GM19043 (cell line): ENCODE measurements at regions not wholly inside any gene's neighbourhood (a gene's known extent, or its start where the extent isn't known, plus 50 kb on each side); places are given as distances from the start of the nearest gene placed in this dataset.

ENCODE experiments used
- ATAC-seq: cut with Tn5 transposase; IDR thresholded peaks from one replicate; pipeline ENCODE4 v1.9.1; 2021; ENCODE audit warnings: low read depth; ENCODE audit not compliant: unreplicated experiment

DNA sequence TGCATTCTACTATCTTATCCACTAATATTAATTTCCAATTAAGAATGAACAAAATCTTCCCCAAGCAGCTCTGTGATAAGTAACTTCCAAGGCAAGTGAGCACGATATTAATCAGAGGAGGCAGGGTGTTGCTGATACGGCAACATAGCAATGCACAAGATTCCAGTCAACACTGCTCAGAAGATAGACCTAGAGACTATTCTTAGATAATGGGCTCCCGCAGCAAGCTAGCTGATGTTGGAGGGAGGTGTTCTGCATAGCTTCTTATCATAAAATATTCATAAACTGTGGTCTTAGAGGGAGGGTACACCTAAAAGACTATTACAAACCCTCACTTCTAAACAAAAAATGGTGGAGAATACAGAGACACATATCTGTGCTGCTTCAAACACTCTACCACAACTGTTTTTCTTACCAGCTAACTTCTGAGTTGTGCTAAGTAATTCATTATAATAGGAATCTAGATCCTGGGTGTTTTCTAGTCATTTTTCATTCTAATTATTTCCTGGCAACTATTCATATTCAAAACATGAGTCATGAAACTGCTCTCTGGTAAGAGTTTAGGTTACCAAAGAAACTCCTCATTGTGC is 382.0 kb upstream of the SOX14 start:
- ATAC-seq = no peak

DNA sequence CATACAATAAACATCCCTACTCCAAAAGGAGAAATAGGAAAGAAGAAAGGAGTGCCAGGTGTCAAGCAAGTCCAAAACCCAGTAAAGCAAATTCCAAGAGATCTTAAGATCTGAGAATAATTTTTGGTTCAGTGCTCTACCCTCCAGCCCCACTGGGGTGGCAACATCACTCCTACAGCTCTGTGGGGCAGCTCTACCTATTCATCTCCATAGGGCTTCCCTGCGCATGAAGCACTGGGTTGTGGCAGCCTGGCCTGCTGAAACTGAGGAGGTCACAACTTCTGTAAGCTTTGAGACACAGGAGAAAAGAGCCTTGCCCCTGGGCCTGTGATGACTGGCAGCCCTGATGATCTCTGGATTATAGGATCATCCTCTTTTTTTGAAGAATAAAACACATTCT is 378.2 kb upstream of the SOX14 start:
- ATAC-seq = no peak

DNA sequence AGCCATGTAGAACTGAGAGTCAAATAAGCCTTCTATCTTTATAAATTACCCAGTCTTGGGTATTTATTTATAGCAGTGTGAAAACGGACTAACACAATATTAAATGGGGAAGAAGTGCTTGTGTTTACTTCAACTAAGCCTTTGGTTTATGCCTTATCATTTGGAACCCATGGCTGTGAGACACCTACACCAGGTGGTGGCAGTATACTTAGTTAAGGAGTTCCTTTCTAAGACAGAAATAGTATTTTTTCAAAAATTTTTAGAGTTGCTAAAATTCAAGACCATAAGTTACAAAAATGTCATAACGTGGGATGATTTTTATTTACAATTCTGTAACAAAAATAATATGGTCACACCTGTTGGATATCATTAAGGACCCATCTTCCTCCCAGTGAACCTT is 354.5 kb upstream of the SOX14 start:
- no peak for ATAC-seq

DNA sequence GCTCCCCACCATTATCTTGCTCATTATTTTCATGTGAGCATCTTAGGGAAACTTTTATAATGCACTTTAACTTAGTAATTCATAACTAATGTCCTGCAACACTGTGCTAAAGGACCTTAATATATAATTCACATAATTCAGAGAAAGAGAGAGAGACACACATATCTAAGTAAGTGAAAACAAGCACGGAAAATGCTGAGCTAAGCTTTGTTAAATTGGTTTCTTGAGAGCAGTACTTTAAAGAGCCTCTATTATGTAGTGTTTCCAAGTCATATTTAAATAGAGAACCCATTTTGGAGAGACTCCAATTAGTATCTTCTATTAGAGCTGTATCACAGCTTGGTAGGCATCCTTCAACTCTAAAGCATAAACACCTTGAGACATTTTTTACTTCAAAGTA is 354.1 kb upstream of the SOX14 start:
- ATAC-seq = no peak

DNA sequence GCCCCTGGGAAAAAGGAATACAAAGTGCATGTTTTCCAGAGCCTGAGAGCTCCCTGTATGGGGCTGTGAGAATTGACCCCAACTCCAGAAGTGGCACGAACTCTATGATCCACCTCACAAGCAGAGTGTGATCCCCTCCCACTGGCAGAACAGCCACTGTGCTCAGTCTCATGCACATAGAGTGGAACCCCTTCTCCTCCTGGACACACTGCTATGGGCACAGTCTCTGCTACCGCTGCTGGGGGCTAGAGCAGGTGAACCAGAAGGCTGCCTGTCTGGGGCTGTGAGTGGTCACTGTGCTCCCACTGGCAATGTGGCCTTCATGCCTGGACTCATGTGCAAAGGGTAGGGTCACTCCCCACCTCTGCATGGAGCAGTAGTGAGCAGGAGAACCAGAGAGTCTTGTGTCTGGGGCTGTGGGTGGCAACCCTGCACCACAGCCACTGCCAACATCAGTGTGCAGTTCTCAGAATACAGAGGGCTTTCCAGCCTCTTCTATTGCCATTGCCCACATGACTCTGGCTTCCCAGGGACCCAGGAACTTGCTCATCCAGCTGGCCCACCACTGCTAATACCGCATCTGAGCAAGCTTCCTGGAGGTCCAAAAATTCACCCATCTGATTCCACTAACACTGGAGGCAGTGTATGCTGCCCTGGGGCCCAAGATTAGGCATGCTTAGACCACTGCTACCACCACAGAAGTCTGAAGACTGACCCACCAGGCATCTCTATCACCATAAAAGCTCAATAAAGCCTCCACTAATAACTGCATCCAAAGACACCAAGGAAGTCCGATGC is 343.7 kb upstream of the SOX14 start:
- ATAC-seq = no peak

DNA sequence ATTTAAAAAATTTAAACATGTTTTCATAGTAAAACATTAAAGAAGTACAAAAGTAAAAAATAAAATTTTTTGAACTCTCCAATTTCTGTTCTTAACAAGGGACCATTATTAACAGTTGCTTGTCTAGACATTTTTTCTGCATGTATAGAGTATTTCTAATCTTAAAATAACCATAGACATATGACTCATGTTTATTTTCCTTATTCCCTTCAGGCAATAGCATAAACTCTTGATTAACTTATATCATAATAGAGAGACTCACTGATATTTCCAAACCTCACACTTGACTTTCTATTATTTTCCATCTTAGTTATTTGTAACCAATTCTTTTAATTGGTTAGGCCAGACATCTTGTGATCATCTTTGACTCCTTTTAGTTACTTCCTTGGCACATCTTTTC is 325.6 kb upstream of the SOX14 start:
- no peak for ATAC-seq

DNA sequence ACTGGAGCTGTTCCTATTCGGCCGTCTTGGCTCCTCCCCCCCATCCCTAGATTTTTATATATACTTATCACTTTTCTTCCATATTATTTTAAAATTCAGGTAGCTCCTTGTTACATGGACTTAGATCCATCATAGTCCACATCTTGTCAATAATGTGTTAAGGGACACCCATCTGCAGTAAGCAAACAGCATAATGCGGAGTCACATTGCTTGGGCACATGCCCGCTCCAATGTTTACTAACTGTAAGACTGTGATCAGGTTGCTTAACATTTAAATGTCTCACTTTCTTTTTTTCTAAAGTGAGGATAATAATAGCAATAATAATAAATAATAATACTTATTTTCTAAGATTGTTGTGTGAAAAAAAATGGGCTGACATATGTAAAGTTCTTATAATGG is 303.2 kb upstream of the SOX14 start:
- no peak for ATAC-seq

DNA sequence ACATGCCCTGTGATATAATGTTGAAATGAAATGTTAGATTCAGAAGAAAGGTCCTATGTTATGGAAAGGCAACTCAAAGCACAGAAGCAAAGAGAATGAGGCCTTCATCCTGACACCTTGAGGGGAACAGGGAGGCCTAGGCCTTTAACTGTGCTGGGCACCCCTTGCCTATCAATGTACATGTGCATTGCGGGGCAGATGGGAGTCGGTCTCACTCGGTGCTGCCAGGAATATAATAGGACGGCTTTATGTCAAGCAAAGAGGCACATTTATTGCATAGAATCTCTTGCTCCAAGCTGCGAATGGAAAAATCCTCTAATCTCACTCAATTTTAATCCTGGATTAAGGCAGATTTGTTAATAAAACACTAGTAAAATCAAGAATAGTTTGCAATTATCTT is 301.0 kb upstream of the SOX14 start:
- ATAC-seq = no peak

DNA sequence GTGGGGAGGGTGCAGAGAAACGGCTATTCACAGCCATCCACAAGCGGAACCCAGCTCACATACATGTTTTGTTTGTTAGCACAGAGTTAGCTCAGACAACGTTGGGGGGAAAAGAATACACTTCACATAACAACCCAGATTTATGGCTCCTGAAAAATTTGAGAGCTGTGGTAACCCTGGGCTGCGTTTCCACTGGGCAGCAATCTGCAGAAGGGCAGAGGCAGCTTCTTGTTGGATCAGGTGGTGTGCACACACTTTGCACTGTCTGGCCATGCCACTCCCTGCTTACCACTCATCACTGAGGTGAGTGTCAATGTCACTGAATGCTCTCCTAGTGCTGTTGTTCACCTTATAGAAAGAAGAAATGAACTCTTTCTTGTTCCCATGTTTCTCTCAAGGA is 299.8 kb upstream of the SOX14 start:
- no peak for ATAC-seq

DNA sequence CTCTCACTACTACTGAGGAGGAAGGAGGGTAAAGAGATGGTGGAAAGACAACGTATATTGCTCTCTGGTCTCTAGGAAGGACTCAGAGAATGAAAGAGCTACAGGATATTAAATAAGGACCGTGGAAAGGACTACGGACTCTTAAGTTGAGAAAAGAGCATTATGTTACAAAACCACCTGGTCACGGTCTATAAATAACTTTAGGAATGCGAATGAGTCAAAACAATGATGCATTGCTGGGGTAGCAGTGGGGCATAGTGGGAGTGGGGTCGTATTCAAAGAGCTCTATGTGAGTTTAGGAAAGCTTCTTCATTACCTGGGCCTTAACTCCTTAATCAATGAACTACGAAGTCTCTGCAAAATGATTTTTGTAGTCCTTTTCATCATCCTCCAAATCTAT is 295.7 kb upstream of the SOX14 start:
- ATAC-seq = no peak

DNA sequence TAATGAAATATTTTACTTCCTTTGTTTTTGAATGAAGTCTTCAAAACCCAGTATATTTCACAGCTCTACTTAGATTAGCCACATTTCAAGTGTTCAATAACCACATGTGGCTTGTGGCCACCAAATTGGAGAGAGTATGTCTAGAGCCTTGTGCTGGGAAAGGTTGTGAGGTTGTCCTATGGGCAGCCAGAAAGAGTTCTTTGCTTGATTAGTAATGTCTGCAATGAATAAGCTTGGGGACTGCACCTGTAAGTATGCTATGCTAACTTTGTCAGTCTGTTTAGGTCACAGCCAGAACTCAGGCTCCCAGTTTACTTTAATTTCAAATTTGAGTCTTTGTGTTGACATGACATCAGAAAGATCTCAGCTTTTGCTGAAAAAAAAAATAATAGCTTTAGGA is 294.9 kb upstream of the SOX14 start:
- ATAC-seq = no peak

DNA sequence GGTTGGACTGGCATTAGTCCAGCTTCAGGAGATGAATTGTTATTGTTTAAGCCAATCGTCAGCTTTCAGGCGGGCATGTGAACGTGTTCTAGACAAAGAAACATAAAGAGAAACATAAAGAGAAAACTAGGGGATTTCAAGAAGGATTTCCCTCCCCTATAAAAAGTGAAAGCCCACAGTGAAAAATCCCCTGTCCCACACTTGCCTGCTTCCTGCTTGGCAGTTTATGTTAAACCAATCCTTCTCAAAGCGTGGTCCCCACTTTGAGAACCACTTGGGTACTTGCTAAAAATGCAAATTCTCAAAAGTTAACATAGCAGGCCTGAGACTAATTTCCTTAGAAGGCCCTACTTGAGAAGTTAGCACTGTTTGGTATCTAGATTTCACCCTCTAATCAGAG is 293.0 kb upstream of the SOX14 start:
- ATAC-seq = no peak

DNA sequence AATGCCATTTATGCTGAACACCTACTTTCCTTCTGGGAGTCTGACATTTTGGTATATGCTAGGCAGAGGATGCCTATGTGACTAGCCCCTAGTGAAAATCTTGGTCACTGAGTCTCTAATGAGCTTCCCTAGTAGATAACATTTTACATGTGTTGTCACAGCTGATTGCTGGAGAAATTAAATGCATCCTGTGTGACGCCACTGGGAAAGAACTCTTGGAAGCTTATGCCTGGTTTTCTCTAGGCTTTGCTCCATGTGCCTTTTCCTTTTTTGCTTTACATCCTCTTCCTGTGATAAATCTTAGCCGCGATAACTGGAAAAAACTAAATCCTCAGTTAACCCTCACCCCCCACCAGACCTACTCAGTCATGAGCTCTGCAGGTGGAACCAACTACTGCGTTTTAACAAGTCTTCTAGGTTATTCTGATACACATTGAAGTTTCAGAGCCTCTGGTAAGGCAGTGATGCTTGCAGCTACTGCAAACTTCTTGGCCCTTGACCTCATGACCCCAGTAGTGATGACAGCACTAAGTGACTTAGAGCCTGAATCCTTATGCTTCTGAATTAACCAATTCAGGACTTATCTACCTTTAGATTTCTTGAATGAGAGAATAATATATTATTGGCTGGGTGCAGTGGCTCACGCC is 292.4 kb upstream of the SOX14 start:
- ATAC-seq = no peak

DNA sequence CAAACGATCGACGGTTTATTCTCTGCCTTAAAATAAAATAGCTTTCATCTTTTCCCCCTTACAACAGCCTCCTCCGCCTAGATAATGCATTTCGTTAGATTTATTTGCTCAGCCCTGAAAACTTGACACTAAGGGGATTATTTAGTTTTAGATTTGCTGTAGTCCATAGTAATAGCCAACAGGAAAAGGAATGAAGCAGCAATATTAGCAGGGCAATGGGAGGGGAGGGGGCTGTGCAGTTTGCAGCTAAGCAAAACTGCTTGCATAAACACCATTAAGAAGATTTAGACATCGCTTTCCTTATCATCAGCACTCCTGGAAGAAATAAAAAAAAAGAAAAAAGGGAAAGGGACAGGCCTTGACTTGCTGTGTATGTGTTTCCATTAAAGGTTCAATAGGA is 286.5 kb upstream of the SOX14 start:
- no peak for ATAC-seq

DNA sequence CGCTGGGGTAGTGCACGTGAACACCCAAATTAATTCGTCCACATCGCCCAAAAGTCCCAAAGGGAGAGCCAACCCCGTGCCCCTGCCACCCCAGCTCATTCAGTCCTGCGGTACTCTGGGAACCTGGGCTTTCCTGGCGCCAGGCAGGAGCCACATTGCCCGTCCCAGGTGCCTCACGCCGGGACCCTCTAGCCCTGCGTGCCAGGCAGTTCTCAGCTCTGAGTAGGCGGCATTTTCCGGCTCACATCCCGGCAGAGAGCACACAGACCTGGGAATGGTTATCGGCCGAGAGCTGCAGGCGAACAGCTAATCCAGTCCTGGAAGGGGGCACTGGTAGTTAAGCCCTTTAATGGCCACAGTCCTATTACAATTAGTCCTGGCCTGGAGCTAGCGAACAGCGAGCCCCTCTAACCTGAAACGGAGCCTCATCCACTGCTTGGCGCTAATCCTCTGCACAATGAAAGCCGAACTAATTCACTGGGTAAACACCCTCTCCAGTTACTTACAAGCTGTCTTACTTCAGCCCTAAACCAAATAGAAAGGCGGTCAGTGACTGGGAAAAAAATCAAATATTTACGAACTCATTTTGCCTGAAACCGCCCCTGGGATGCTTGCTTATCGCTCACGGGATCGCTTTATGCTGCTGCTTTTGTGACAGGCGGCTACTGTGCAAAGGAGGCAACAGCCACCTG is 254.6 kb upstream of the SOX14 start:
- no peak for ATAC-seq

DNA sequence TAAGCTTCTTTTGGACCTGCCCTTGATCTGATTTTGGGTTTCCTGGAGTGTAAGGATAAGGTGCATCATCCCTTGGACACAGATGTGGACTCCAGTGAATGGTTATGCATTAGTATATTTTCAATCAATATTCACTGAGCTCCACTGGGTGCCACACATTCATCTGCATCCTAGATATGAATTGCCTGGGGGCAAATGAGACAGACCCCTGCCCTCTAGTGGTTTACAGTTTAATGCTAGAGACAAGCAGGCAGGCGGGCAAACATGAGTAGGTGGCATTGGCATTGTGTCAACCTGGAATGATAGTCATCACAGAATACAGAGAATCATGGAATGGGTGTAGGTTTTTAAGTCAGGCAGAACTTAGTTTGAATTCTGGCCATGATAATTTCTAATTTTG is 252.5 kb upstream of the SOX14 start:
- ATAC-seq = no peak

DNA sequence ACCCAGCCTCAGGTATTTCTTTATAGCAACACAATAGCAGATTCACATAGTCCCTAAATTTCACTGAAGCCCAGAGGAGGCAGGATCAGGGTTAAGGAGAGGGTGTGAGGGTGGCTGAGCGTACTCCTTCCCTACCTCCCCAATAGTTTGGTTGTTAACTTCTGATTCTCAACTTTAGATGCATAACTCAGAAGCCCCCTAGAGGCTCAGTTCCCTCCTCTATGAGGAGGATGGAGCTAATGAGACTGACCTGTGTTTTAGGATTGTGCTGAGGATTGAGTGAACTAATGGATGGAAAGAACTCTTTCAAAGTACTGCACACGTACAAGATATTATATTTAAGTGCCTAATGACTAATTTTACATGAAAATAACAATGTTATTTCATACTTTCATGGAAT is 249.3 kb upstream of the SOX14 start:
- no peak for ATAC-seq

DNA sequence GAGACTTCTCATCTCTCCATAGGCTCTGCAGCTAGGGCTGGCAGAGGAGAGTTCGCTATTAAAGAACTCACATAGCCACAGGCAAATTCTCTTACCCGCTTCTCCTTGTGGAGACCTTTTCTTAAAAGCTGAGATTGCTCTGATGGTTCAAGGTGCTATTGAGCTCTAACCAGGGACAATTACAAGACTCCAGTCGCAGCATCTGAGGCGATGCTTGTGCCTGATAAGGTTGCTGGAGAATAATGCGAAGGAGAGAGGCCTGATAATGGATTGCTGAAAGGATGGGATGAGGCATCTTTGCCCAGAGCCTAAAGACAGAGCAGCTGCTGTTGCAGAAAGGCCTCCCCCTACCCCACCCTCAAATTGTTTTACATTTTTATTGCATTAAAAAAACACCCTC is 244.5 kb upstream of the SOX14 start:
- ATAC-seq = no peak

DNA sequence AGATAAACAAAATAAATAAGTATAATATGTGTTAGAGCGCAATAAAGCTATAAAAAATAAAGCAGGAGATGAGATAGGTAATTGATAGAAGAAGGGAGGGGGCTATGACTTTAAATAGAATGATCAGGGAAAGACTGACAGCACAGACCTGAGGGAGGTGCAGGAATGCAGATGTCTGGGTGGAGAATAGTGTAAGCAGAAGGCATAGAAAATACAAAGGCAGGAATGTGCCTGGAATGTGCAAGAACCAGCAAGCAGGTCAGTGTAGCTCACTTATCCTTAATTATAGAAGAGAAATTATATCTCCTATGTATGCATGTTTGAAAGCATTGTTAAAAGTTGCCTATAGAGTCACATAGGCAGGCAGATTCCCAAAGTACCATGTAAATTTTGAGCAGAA is 239.4 kb upstream of the SOX14 start:
- no peak for ATAC-seq

DNA sequence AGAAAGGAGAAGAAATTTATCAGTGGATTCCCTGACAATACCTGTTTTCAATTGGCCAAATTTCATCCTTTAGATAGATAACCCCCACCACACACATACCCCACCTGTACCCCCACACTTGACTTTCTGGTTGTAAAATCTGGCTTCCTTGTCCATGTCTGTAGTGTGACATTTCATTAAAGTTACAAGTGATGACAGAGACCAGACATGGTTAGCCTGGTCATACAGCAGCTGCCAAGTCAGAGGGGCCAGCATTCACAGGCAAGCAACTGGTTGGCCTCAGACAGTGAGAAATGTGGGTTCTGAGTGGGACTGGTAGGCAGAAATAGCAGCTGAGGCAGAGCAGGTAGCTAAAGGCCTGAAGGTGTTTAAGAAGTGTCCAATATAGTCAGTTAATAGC is 238.6 kb upstream of the SOX14 start:
- no peak for ATAC-seq

DNA sequence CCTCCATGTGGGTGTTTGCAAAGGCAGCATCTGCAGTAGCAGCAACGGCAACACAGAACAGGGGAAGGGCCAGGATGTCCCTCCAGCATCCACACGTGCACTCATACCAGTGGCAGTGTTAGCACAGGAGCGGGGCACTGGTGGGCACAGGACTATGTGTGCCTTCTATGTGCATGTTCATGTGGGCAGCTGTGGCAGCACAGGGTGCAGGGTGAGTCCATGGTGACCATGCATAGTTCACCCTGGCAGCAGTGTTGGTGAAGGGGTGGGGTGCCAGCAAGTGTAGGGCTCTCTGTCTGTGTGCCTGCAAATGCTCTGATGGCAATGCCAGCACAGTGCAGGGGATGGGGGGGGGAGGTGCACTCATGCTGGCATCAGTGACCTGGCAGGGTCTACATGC is 222.1 kb upstream of the SOX14 start:
- no peak for ATAC-seq

DNA sequence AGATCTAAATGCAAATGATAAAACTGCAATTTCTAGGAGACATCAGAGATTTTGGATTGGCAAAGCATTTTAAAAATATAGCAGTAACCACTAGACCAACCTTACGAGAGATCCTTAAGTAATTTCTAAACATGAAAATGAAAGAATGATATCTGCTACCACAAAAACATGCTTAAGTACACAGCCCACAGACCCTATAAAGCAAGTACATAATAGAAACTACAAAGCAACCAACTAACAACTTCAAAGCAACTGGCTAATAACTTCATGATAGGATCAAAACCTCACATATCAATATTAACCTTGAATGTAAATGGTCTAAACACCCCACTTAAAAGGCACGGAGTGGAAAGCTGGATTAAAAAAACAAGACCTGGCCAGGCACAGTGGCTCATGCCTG is 209.9 kb upstream of the SOX14 start:
- ATAC-seq = no peak
